Esophagus (tissue), 2 donors: ENCODE measurements at regions not wholly inside any gene's neighbourhood (a gene's known extent, or its start where the extent isn't known, plus 50 kb on each side); places are given as distances from the start of the nearest gene placed in this dataset.

Experiments
- H3K27ac ChIP-seq, 2 donors: one replicate each; pipeline ENCODE4 v1.5.1; 2013; ENCODE audit warnings: low read depth in 2 of 2, mild to moderate bottlenecking in 2 of 2, inconsistent platforms in 1 of 2, low read length in 1 of 2, moderate library complexity in 1 of 2
- H3K27me3 ChIP-seq, 2 donors: one replicate each; pipeline ENCODE4 v1.6.1; 2013; ENCODE audit warnings: low read length in 2 of 2, control low read depth in 1 of 2, mild to moderate bottlenecking in 1 of 2; ENCODE audit not compliant: insufficient read depth in 2 of 2, control insufficient read depth in 1 of 2
- H3K36me3 ChIP-seq, 2 donors: one replicate each; pipeline ENCODE4 v1.6.1; 2013; ENCODE audit warnings: low read length in 1 of 2; ENCODE audit not compliant: control insufficient read depth in 2 of 2, insufficient read depth in 2 of 2
- H3K4me1 ChIP-seq, 2 donors: one replicate each; pipeline ENCODE4 v1.6.1; 2013; ENCODE audit warnings: low read length in 1 of 2; ENCODE audit not compliant: control insufficient read depth in 2 of 2, insufficient read depth in 2 of 2
- H3K4me3 ChIP-seq, 2 donors: one replicate each; pipeline ENCODE4 v1.5.1; 2013; ENCODE audit warnings: low read length in 2 of 2, mild to moderate bottlenecking in 2 of 2, low read depth in 1 of 2, moderate library complexity in 1 of 2
- H3K9me3 ChIP-seq, 2 donors: one replicate each; pipeline ENCODE4 v1.6.1; 2013; ENCODE audit warnings: mild to moderate bottlenecking in 2 of 2, low read depth in 1 of 2, low read length in 1 of 2, moderate library complexity in 1 of 2; ENCODE audit not compliant: control insufficient read depth in 2 of 2, insufficient read depth in 1 of 2
- WGBS, 2 donors: extraction: QIAGEN DNeasy Blood & Tissue Kit; methylation state at CpG; one replicate each; pipeline ENCODE4 v1.1.7; 2013; 5-methylcytosine and 5-hydroxymethylcytosine counted together
- donor health status: healthy with polysubstance abuse.
- donor health status: Bipolar disorder and iron deficiency.

DNA sequence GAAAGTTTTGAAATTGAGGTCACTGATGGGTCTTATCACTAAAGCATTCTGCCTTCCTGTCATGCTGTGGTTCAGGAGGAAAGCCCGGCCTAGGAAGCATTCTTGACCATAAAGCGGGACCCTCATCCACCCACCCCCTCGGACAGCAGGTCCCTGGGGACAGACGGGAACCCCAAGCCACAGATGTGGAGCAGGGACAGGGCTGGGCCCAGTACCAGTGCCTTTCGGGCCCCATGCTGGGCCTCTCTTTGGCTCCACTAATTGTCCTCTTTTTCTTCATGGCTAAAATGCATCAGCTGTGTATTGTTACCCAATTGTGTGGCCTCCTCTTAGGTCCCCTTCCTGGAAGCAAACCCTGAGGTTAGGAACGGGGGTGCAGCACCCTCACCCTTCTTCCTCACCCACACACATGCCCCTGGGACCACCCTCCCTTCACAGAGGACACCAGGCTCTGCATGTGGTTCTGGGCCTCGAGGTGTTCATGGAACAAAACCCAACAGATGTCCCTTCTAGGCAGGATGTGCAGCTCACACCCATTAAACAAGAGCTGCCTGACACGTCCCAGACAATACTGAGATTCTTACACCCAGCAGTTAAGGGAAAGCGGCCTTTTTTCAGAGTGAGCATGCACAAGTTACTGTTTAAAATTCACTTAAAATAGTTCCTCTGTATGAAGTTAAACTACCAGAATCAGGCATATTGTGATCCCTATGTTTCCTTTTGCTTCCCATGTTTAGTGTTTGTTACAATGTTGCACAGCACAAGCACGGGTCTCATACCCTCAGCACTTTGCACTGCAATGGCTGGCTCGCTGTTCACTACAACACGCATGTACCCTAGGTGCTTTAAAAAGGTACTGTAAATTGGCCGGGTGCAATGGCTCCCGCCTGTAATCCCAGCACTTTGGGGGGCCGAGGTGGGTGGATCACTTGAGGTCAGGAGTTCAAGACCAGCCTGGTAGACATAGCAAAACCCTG lies 807.6 kb downstream of the BRD1 start:
- H3K9me3 ChIP-seq = no peaks in the 10 kb centered on the region
- H3K4me3 ChIP-seq = no peak overlapping the region
- no peaks in the 10 kb centered on the region for H3K36me3 ChIP-seq
- H3K27me3 ChIP-seq = no peaks in the 10 kb centered on the region
- H3K4me1 ChIP-seq = no peaks in the 10 kb centered on the region
- no peak overlapping the region for H3K27ac ChIP-seq
- WGBS, 2 donors = 77% methylated on average over 15 of the region's 15 CpGs

DNA sequence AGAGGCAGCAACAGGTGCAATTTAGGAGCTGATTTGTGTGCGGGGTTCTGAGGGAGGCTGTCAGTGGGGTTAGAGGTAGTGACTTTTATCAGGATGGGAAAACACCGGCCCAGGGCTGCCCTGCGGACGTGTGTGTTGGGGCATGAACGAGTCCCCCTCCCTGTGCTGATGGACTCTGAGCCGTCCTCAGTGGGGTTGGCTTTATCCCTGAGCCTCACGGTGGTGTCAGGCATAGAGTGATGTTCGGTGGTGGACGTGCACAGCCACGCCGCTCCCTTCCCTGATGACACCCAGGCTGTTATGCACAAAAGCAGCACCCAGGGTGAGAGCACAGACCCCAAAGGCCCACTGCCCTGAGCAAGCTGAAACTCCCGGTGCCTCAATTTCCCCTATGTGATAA lies 809.1 kb downstream of the BRD1 start:
- H3K27ac ChIP-seq = no peak overlapping the region
- H3K27me3 ChIP-seq = no peaks in the 10 kb centered on the region
- WGBS, 2 donors = 82 to 84% methylated on average over 12 of the region's 12 CpGs
- no peaks in the 10 kb centered on the region for H3K36me3 ChIP-seq
- H3K4me1 ChIP-seq = no peaks in the 10 kb centered on the region
- no peak overlapping the region for H3K4me3 ChIP-seq
- no peaks in the 10 kb centered on the region for H3K9me3 ChIP-seq

DNA sequence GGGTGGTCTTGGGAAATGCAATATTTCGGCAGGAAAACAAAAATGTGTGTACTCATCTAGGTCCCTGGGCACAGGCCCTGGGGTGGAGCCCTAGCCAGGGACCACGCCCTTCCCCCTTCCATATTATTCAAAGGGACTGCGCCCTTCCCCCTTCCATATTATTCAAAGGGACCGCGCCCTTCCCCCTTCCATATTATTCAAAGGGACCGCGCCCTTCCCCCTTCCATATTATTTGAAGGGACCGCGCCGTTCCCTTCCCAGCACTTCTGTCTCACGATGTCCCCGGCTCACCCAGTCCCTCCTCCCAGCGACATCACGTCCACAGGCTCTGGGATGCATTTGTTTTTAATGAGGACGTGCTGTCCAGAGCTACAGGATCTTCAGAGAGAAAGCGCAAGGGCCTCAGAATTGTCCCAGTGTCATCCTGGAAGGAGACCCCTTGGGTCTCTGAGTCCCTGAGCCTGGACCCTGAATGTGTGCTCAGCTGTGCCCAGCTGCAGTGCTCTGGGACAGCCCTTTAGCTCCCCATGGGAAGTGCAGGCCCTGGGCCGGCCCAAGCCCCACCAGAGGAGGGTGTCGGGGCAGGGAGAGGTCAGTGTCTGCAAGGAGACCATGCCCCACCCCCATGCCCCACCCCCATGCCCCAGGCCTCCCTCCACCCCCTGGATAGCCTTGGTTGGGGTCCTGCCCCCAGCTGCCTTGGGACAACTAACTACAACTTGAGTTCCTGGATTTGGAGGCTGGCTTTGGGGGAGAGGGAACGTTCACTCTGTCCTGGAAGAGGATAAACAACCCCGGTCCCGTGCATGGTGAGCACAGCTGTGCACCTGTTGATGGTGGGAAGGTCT lies 810.0 kb downstream of the BRD1 start:
- WGBS, 2 donors = 63 to 68% methylated on average over 19 to 21 of the region's 21 CpGs
- Histone ChIP-seq H3K27me3 (no peaks in the 10 kb centered on the region), H3K9me3 (no peaks in the 10 kb centered on the region), H3K4me3 (no peak overlapping the region), H3K27ac (no peak overlapping the region), H3K4me1 (no peaks in the 10 kb centered on the region), H3K36me3 (no peaks in the 10 kb centered on the region)

DNA sequence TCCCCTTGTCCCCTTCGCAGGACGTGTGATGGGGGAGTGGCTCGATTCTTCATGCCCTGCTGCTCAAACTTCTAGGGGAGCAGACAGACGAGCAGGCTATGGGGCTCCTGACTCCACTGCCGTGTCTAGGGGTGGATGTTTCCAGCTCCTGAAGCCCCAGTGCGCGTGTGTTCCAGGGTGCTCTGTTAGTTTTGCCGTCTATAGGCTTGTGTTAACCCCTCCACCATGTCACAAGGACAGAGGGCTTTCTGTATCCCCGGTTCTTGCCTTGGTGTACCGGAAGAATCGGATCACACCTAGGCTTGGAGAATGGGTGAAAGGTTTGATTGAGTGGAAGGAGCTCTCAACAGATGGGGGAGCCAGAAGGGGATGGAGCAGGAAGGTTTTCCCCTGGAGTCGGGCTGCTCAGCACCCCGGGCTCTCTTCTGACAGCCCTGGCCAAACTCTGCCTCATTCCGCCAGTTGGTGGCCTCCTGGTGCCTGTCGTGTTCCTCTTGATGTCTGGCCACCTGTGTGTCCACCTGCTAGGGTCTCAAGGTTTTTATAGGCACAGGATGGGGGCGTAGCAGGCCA lies 810.7 kb downstream of the BRD1 start:
- no peak overlapping the region for H3K4me3 ChIP-seq
- H3K9me3 ChIP-seq = no peaks in the 10 kb centered on the region
- WGBS, 2 donors = 77 to 78% methylated on average over 16 of the region's 16 CpGs
- H3K36me3 ChIP-seq = no peaks in the 10 kb centered on the region
- H3K27ac ChIP-seq = no peak overlapping the region
- H3K4me1 ChIP-seq = no peaks in the 10 kb centered on the region
- no peaks in the 10 kb centered on the region for H3K27me3 ChIP-seq

DNA sequence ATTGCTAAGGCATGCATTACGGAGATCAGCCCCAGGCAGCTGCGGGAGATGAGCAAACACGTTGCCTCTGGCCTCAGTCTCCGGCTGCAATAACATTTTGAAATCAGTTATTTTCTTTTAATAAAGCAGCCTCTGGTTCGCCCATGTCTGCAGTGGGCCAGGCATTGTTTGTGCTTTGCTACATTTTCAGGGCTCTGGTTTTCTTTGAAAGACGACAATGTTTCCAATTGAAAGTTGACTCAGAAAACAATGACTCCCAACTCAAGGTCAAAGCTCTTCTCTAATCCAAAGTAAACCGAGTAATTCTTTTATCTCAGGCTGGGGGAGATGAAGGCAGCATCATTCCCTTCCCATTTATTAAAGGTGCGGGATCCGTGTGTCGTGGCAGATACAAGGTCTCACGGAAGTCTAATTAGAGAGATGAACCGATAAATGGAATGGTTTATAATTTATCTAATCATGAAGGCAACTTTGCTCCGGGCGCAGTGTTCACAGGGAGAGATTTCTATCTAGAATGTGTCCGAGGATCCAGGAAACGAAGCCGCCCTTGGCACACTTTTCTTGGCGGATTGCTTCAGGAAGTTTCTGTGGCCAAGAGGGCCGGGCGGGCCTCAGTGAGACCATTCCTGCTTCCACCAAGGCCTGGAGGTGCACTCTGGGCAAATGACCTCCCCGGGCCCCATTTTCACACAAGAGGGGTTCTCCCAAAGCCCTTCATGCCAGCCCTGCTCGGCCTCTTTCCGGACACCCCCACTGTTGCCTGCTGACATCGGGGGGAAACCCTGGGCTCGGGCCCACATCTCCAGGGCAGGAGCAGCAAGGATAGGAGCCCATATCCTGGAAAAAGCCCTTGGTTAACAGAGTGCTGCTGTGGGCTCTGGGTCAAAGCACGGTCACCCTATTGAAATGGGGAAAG lies 811.4 kb downstream of the BRD1 start:
- Histone ChIP-seq H3K4me1 (no peaks in the 10 kb centered on the region), H3K27ac (no peak overlapping the region), H3K9me3 (no peaks in the 10 kb centered on the region), H3K36me3 (no peaks in the 10 kb centered on the region), H3K4me3 (no peak overlapping the region), H3K27me3 (no peaks in the 10 kb centered on the region)
- 63 to 65% methylated on average over 26 of the region's 26 CpGs for WGBS, 2 donors

DNA sequence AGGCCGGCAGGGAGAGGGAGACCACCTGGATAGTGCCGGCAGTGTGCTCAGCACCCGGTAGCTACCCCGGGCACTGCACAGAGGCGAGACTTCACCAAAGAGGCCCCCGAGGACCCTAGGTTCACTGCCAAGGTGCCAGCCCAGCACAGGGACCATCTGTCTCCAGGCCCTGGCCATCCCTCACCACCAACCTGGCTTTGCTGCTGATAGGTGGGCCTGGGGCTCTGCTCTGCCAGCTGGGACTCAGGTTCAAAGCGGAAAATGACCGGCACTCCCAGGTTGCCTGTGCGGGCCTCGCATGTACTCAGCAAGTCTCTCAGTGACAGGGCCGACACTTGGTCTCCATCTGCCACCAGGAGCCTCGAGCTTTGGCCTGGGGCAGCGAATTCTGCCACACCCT lies 812.2 kb downstream of the BRD1 start:
- Histone ChIP-seq H3K27me3 (no peaks in the 10 kb centered on the region), H3K9me3 (no peaks in the 10 kb centered on the region), H3K4me3 (no peak overlapping the region), H3K27ac (no peak overlapping the region), H3K4me1 (no peaks in the 10 kb centered on the region), H3K36me3 (no peaks in the 10 kb centered on the region)
- WGBS, 2 donors = 78 to 86% methylated on average over 13 of the region's 13 CpGs

DNA sequence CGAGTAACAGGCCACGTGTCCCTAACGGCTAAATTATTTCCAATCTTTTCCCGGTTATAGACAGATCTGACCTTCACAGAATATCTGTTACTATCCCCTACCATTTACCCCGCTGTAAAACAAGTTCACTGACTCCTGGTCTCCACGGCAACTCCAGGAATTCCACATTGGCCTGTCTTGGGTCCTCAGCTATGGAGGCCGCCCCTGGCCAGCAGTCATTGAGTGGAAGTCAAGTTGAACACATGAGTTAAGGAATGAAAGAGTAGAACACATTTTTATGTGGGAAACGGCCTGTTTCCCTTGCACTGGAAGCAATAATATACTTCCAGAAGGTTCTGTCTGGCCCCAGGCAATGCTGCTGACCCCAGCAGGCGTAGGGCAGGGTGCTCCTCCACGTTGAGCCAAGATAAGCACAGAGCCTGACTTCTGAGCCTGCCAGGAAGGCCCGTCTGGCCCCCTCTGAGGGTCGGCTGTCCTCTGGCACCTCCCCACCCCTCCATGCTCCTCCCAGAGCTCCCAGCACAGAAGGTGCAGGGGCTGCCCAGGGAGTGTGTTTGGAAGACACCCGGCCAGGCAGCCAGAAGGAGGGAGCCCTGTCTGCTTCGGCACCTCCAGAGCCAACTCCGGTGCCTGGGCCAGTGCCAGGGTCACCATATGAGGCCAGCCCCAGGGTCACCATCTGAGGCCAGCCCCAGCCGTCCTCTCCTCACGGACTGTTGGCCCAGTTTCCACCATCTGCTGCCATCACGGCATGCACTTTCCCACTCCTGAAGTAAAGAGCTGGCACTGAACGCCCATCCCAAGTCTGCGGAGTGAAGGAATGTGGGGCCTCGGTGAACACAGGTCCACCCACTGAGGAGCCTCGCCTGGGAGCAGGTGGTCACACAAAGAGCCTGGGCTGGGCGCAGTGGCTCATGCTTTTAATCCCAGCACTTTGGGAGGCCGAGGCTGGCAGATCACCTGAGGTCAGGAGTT lies 813.2 kb downstream of the BRD1 start:
- H3K9me3 ChIP-seq = no peaks in the 10 kb centered on the region
- no peaks in the 10 kb centered on the region for H3K36me3 ChIP-seq
- H3K4me1 ChIP-seq = no peaks in the 10 kb centered on the region
- 69 to 75% methylated on average over 24 of the region's 24 CpGs for WGBS, 2 donors
- no peak overlapping the region for H3K27ac ChIP-seq
- H3K4me3 ChIP-seq = no peak overlapping the region
- H3K27me3 ChIP-seq = no peaks in the 10 kb centered on the region

DNA sequence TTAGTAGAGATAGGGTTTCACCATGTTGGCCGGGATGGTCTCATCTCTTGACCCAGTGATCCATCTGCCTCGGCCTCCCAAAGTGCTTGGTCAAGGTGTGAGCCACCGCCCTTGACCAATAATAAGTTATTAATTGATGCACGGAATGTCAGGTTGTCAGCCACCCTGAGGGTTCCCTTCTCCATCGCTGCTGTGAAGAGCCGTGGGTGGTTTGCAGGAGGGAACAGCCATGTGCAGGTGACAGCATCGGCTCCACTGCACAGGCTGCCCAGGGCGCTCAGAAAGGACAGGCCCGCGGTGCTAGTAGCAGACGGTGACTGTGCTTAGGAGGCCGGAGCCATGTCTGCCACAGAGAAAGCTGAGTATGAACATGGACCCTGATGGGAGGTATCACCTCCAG lies 814.0 kb downstream of the BRD1 start:
- H3K4me3 ChIP-seq = no peak overlapping the region
- no peaks in the 10 kb centered on the region for H3K36me3 ChIP-seq
- H3K27ac ChIP-seq = no peak overlapping the region
- H3K27me3 ChIP-seq = no peaks in the 10 kb centered on the region
- H3K9me3 ChIP-seq = no peaks in the 10 kb centered on the region
- WGBS, 2 donors = 88 to 90% methylated on average over 12 of the region's 12 CpGs
- no peaks in the 10 kb centered on the region for H3K4me1 ChIP-seq
